Activated CD8-positive, alpha-beta memory T cell treated with anti-CD3 and anti-CD28 coated beads, Interleukin-2, amount 50 U/mL, for 24 hours (primary cell): ENCODE measurements at regions not wholly inside any gene's neighbourhood (a gene's known extent, or its start where the extent isn't known, plus 50 kb on each side); places are given as distances from the start of the nearest gene placed in this dataset.

Source experiments
- DNase-seq: peaks from one replicate; pipeline ENCODE4 v3.0.0-alpha.2; 2020; ENCODE audit errors: extremely low read depth

- DNase-seq, result no peak
These were observed 569.8 kb downstream of the TLE1 start for GRCh38 chr9:81119591-81119990.

GRCh38 chr9:81118416-81118815, 570.9 kb downstream of the TLE1 start:
- no peak for DNase-seq

DNA sequence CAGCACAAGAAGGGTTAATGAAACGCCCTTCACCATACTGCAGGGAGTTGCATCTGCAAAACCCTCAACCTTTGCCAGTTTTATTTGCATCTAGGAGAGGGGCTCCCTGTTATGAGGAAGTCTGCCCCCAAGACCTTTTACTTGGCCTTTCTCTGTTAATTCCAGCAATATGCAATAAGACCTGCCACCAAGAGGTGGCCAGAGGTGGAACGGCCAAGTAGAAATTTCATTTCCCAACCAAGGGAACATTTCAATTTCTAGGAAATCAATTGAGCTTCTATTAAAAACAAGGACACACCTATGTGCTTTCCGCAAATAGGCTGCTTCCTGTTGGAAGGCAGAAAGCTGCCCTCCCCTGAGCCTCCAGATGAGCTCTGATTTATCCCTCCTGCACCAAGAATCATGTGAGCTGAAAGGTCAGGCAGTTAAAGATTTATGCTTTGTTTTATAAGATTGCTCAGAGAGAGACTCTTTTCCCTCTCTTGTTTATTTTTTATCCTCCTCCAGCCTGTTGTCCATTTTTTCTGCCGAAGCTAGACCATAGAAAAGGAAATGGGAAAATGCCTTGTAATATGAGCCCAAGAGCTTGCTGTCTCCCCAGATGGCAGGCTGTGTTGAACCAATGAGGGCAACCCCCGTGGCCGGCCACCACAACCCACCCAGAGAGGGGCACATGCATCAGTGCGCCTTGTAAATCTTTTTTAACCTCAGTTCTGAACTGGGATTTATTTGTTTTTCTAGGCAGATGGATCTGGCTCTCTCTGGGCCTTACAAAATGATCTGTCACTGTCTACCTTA, 572.8 kb downstream of the TLE1 start:
- DNase-seq, result no peak

DNA sequence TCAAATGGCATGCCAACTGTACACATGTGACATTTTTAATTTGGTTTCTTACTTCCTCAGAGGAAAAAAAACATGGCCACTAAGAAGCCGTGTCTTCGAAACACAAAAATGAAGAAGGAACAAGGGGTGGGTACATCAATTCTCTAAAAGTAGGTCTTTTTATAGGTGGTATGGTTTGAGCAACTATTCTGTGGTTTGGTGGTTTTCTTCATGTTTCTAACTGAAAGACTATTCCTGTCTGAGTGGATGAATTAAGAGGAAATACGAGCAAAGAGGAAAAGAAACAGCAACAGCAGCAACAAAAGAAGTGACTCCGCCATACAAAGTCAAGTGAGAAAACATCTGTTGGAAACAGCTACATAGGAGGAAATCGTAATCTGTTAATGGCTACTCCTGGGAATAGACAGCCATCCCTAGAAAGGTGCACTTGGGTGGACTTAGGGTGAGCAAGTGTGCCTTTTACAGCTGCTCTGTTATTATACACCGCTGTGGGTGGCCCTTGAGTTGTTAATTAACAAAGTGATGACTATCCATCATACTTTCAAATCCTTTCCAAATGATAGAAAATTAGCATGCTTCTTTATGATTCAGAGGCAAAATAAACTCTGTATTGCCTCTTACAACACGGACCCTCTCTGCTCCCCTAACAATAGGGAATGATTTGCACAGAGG, 575.8 kb downstream of the TLE1 start:
- DNase-seq, result no peak

- no peak for DNase-seq
These were observed 576.5 kb downstream of the TLE1 start for GRCh38 chr9:81112627-81113452.

GRCh38 chr9:81108821-81109220, 580.5 kb downstream of the TLE1 start:
- no peak for DNase-seq

GRCh38 chr9:81108391-81108790, 581.0 kb downstream of the TLE1 start:
- no peak for DNase-seq

DNA sequence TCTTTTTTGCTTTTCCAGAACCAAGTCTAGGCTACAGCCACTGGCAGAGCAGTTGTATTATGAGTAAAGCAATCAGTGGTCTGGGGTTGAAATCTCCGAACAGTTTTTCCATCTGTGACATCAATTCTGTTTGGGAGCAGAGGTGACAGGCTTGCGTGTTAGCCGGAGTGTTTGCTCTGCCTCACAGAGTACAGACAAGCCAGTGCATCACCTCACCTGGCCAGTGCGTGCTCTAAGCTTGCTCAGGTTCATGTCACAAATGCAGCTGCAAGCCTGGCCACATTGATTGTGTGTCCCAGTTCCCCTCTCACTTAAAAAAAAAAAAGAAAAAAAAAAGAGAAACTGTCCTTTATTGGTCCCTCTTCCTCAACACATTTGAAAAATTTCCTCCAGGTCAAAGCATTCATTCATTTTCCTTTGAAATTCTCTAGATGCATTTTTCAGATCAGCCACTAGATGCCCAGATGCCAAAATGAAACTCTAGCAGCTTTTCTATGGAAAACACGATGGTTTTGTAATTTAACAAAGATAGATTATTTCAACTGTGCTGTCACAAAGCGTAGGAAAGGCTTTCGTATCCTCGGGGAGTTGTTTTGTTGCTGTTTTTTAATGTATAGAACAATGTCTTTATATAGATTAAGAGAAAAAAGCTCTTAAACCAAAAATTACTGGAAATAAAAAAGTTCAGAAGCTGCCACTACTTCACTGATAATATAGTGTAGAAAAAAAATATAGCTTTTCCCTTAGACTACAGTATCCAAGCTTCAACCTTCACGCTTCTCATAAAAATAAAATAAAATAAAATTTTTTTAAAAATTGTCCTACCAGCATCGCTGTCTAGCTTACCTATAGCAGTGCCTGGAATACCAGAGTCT, 585.5 kb downstream of the TLE1 start:
- no peak for DNase-seq

DNA sequence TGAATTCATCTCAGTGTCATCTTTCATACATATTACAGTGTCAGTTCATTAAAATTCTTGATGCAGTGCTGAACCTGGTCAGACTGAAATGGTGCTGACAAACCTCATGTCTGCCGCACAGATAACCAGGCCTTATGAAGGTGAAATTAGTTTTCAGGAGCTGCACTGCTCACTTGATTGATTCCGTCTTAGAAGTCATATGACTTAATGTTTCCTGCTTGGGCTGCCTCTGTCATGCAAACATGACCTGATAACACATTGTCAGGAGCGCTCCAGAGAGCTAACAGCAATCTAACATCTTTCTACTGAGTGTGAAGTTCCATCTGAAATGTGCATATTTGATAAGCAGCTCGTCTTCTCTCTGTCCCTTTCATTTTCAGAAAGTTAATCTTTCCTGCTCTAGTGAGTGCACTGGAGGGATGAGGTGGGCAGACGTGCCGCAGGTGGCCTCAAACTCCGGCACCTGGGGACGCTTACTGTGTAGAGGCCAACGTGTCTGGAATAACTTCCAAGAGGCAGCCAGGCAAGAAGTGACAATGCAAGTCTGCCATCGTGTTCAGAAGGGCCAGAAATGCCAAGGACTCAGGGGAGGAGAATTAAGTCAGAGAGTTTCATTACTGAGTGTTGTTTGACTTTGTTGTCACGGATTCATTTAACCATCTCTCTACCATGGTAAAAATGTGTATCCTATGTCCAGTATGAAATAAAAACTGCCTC, 592.1 kb downstream of the TLE1 start:
- DNase-seq, result no peak

GRCh38 chr9:81096625-81097024, 592.7 kb downstream of the TLE1 start:
- DNase-seq, result no peak

- DNase-seq, result no peak
These were observed 597.3 kb downstream of the TLE1 start for GRCh38 chr9:81092057-81092456.

DNA sequence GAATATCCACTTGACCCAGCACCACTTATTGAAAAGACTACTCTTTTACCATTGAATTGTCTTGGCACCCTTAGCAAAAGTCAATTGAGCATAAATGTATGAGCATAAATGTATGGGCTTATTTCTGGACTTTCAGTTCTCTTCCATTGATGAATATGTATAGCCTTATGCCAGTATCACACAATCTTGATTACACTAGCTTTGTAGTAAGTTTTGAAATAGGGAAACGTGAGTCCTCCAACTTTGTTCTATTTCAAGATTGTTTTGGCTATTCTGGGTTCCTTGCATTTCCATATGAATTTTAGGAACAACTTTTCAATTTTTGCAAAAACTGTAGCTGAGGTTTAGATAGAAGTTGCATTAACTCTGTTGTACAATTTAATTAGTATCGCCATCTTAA, 601.0 kb downstream of the TLE1 start:
- DNase-seq, result no peak

DNA sequence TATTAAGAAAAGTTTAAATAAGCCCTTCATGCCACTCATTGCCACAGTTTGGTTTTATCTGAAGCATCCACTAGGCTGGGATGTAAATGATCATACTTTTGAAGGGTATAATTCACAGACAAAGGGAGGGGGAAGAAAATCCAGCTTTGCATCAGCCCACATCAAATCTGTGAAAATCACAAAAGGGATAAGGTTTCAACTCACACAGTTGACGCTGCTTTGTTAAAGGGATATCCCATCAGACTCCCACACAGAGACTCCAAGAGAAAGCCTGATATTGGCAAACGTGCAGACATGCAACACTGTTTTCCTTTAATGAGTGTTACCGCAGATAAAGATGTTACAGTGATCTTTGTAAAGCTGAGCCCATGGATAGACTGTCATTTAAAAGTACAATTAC, 602.9 kb downstream of the TLE1 start:
- DNase-seq, result no peak

DNA sequence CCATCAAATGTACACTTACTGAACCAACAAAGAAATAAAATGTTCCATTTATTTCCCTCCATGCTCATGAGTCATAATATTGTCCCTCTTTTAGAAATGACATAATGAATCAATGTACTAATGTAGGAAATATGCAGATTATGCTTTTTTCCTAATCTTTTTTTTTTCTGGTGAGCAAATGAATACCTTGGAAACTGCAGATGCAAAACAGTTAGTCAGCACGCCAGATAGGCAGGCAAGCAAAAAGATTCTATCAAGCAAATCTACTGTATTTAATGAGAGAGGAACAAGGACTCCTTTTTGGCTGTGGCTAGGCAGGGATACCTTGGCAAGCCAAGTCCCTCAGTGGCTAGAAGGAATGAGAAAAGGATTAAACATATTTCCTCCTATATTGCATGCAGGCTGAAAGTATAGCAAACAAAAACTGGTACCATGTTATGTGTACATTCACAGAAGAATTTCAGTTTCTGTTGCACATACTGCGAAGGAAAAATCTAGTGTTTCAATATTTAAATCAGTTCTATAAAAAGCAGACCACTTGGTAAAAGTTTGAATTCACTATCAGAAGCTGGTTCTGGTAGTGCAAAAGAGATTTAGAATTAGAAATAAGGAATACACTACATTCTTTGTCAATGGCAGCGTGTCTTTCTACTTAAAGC, 605.4 kb downstream of the TLE1 start:
- DNase-seq, result no peak

DNA sequence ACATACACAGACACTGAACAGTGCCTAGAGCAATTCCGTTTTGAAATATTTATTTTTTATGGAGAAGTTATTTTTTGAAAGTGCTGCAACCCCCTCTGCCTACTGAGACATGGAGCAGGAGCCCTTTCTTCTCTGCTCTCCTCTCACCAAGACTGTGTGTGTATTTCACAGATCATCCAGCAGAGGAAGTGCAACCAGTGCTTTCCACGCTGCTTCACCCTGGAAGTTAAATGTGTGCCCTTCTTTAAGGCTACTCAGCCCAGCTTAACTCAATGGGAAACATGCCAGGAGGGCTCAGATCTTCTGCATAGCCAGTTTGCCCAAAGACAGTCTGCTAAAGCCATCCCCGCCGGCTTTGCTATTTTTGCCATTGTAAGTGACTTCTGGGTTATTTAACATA, 606.3 kb downstream of the TLE1 start:
- DNase-seq, result no peak

- no peak for DNase-seq
These were observed 607.1 kb downstream of the TLE1 start for GRCh38 chr9:81082221-81082620.

DNA sequence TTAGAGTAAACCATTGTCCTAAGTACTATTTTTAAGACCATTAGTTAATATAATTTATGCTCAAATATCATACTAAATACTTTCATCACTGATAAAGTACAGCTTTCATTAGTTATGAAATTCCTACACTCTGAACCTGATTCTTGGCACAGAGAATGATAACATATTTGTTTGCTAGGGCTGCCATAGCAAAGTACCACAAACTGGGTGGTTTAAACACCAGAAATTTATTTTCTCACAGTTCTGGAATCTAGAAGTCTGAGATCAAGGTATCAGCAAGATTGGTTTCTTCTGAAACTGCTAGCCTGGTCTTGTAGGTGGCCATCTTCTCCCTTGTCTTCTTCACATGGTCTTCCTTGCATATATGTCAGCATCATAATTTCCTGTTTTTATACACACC, 608.4 kb downstream of the TLE1 start:
- DNase-seq, result no peak

- no peak for DNase-seq
These were observed 609.2 kb downstream of the TLE1 start for GRCh38 chr9:81080185-81080584.

DNA sequence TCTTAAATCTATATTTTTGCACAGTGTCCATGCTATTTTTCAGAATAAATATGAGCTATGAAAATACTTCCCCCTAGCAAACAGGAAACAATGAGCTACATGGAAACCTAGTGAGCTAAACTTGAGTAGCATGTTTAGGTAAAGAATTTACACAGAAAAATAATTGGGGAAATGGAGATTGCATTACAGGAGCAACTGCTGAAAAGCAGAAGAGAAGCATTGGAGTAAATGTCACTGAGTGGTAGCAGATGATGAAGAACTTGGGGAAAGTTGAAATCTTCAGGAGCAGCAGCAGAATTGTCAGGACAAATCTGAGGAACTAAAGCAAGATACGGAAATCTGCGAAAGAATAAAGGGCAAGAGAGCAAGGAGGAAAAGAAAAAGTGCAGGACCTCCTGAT, 610.3 kb downstream of the TLE1 start:
- DNase-seq, result no peak

DNA sequence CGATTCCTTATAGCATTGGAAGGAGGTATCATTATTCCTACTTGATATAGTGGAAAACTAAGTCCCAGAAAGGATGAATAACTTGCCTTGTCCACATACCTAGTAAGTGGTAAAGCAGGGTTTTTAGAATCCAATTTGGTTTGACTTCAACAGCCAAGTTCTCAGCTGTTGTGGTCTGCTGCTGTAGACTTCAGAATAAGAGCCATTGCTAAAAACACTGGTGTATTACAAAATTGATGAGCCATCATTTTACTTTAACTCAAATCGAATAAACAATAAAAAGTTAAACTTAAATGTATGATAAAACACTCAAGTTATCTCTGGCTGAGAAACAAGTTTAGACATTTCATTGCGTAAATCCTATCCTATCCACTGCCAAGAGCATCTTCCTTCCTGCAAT, 610.8 kb downstream of the TLE1 start:
- DNase-seq, result no peak

GRCh38 chr9:81077572-81077971, 611.8 kb downstream of the TLE1 start:
- DNase-seq, result no peak
